Mesenchymal stem cell (in vitro differentiated cells and primary cell): ENCODE measurements at regions not wholly inside any gene's neighbourhood (a gene's known extent, or its start where the extent isn't known, plus 50 kb on each side); places are given as distances from the start of the nearest gene placed in this dataset.

Experiments
- DNase-seq: peaks from one replicate; pipeline ENCODE4 v3.0.0-alpha.2; 2013
- H2AFZ ChIP-seq: one replicate; pipeline ENCODE4 v1.6.1; 2013; ENCODE audit warnings: low read depth, mild to moderate bottlenecking, control low read depth, inconsistent platforms, low read length, moderate library complexity
- H2AK5ac ChIP-seq: 2 replicates; pipeline ENCODE4 v1.6.1; 2013; ENCODE audit warnings: low read length, moderate library complexity, mild to moderate bottlenecking, inconsistent platforms; ENCODE audit not compliant: severe bottlenecking
- H2BK120ac ChIP-seq: one replicate; pipeline ENCODE4 v1.6.1; 2013; ENCODE audit warnings: low read depth, mild to moderate bottlenecking, inconsistent platforms, low read length, moderate library complexity
- H2BK12ac ChIP-seq, 2 experiments: one replicate each; pipeline ENCODE4 v1.6.1; 2013; ENCODE audit warnings: inconsistent platforms in 2 of 2, low read length in 2 of 2, mild to moderate bottlenecking in 2 of 2, moderate library complexity in 2 of 2, control low read depth in 1 of 2
- H2BK15ac ChIP-seq: one replicate; pipeline ENCODE4 v1.6.1; 2013; ENCODE audit warnings: mild to moderate bottlenecking, low read depth, inconsistent platforms; ENCODE audit not compliant: poor library complexity, severe bottlenecking
- H2BK5ac ChIP-seq: 2 replicates; pipeline ENCODE4 v1.6.1; 2013; ENCODE audit warnings: low read depth, mild to moderate bottlenecking, low read length, control low read depth, inconsistent platforms; ENCODE audit not compliant: poor library complexity, severe bottlenecking
- H3K14ac ChIP-seq, 2 experiments: one replicate each; pipeline ENCODE4 v1.6.1; 2013; ENCODE audit warnings: inconsistent platforms in 2 of 2, low read length in 2 of 2, control low read depth in 1 of 2, mild to moderate bottlenecking in 1 of 2, moderate library complexity in 1 of 2
- H3K18ac ChIP-seq, 2 experiments: one replicate each; pipeline ENCODE4 v1.6.1; 2013; ENCODE audit warnings: inconsistent platforms in 2 of 2, low read length in 2 of 2, control low read depth in 1 of 2, low read depth in 1 of 2, mild to moderate bottlenecking in 1 of 2
- H3K23ac ChIP-seq, 2 experiments: one replicate each; pipeline ENCODE4 v1.6.1; 2013; ENCODE audit warnings: inconsistent platforms in 2 of 2, low read length in 2 of 2, mild to moderate bottlenecking in 2 of 2, moderate library complexity in 2 of 2, control low read depth in 1 of 2
- H3K27ac ChIP-seq: 2 replicates; pipeline ENCODE4 v1.5.1; 2013; ENCODE audit warnings: mild to moderate bottlenecking, moderate library complexity, low read length, control low read depth, inconsistent platforms; ENCODE audit not compliant: poor library complexity, severe bottlenecking
- H3K27me3 ChIP-seq, 2 experiments: 2 replicates each; pipeline versions ENCODE4 v1.6.1 to v1.7.0; 2013; ENCODE audit warnings: low read length in 2 of 2, mild to moderate bottlenecking in 2 of 2, moderate library complexity in 2 of 2, control low read depth in 1 of 2, inconsistent platforms in 1 of 2; ENCODE audit not compliant: control insufficient read depth in 1 of 2, insufficient read depth in 1 of 2
- H3K36me3 ChIP-seq, 2 experiments: 2 replicates each; pipeline versions ENCODE4 v1.6.1 to v1.7.0; 2013; ENCODE audit warnings: low read length in 2 of 2, control low read depth in 1 of 2, inconsistent platforms in 1 of 2, low read depth in 1 of 2, mild to moderate bottlenecking in 1 of 2; ENCODE audit not compliant: insufficient read depth in 2 of 2, control insufficient read depth in 1 of 2
- H3K4ac ChIP-seq, 2 experiments: one replicate each; pipeline ENCODE4 v1.6.1; 2013; ENCODE audit warnings: inconsistent platforms in 2 of 2, low read length in 2 of 2, mild to moderate bottlenecking in 2 of 2, moderate library complexity in 2 of 2, control low read depth in 1 of 2, low read depth in 1 of 2
- H3K4me1 ChIP-seq: 2 replicates; pipeline ENCODE4 v1.6.1; 2013; ENCODE audit warnings: low read depth, low read length, control low read depth; ENCODE audit not compliant: control insufficient read depth, insufficient read depth
- H3K4me2 ChIP-seq: 2 replicates; pipeline ENCODE4 v1.6.1; 2013; ENCODE audit warnings: low read length, mild to moderate bottlenecking, inconsistent platforms; ENCODE audit not compliant: poor library complexity, severe bottlenecking
- H3K4me3 ChIP-seq, 2 experiments: 2 replicates each; pipeline versions ENCODE4 v1.5.1 to v1.7.0; 2013; ENCODE audit warnings: low read length in 2 of 2, mild to moderate bottlenecking in 2 of 2, control low read depth in 1 of 2, low read depth in 1 of 2; ENCODE audit not compliant: insufficient read depth in 1 of 2
- H3K79me1 ChIP-seq: replicated peaks from 2 replicates; pipeline ENCODE4 v1.6.1; 2013; ENCODE audit warnings: mild to moderate bottlenecking, control low read depth, low read length, inconsistent platforms; ENCODE audit not compliant: poor library complexity, severe bottlenecking
- H3K9ac ChIP-seq: 2 replicates; pipeline ENCODE4 v1.7.0; 2013; ENCODE audit warnings: mild to moderate bottlenecking, low read length, moderate library complexity
- H3K9me3 ChIP-seq: 2 replicates; pipeline ENCODE4 v1.7.0; 2013; ENCODE audit warnings: mild to moderate bottlenecking, low read length; ENCODE audit not compliant: control insufficient read depth
- H4K8ac ChIP-seq: one replicate; pipeline ENCODE4 v1.6.1; 2013; ENCODE audit warnings: inconsistent platforms, mild to moderate bottlenecking, low read length, moderate library complexity
- H4K91ac ChIP-seq: one replicate; pipeline ENCODE4 v1.6.1; 2013; ENCODE audit warnings: mild to moderate bottlenecking, low read length, inconsistent platforms
- WGBS: methylation state at CpG from one replicate; pipeline ENCODE4 v1.1.7; 2013; ENCODE audit warnings: mixed read lengths; 5-methylcytosine and 5-hydroxymethylcytosine counted together

DNA sequence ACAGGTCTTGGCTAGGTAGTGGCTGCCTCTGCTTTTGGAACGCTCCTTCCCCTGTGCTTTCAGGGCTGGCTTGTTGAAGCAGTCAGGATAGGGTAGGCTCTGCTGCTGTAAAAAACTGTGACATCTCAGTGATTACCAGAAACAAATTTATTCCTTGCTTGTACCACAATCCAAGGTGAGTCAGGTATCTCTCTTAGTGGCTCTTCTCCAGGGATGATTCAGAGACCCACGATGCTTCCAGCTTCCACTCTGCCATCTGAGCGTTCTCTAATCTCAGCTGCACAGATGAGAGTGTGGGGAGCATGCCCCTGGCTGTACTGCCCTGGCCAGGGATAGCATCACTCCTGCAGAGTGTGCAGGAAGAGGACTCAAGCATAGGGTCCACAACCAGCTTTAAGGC, 174.9 kb downstream of the VAPA start:
- no peak overlapping the region for H2BK15ac ChIP-seq
- H3K36me3 ChIP-seq = no peaks in the 10 kb centered on the region
- no peak overlapping the region for H2BK120ac ChIP-seq
- no peak overlapping the region for H3K27ac ChIP-seq
- no peak overlapping the region for H3K4me2 ChIP-seq
- WGBS = 79% methylated on average over 2 of the region's 3 CpGs
- H3K9ac ChIP-seq = no peak overlapping the region
- no peak overlapping the region for H2BK5ac ChIP-seq
- H3K4ac ChIP-seq = no peak overlapping the region
- H2AFZ ChIP-seq = no peak overlapping the region
- H2AK5ac ChIP-seq = no peak overlapping the region
- H4K8ac ChIP-seq = no peak overlapping the region
- peaks cover 10% of the 10 kb centered on the region for H3K4me1 ChIP-seq
- H2BK12ac ChIP-seq = peak overlapping the region in 1 of 2 experiments; percentile 70
- H3K18ac ChIP-seq = no peak overlapping the region
- no peak overlapping the region for H3K14ac ChIP-seq
- no peak for DNase-seq
- no peak overlapping the region for H3K4me3 ChIP-seq
- H3K79me1 ChIP-seq = no peaks in the 10 kb centered on the region
- H4K91ac ChIP-seq = no peak overlapping the region
- H3K27me3 ChIP-seq = peaks cover 0 to 3% of the 10 kb centered on the region in 2 experiments
- peaks cover 2% of the 10 kb centered on the region for H3K9me3 ChIP-seq
- H3K23ac ChIP-seq = no peak overlapping the region

DNA sequence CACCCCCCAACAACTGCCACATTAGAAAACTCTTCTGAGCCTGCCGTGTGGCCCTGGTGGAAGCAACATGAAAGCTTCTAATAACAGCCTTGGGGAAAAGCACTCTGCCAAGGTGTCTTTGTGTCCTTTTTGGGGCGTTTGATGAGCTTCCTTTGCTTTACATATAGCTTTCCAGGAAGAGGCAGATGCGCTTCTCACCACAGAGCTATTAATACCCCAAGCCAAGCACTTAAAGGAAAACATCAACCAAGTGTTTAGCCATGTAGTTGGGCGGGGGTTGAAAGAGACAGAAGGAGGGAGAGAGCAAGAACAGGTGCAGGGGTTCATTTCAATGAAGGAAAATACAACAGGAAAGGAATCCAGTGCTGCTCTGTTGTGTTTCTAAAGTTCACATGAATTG, 176.1 kb downstream of the VAPA start:
- Histone ChIP-seq H3K27ac (no peak overlapping the region), H3K23ac (no peak overlapping the region), H3K4me1 (peaks cover 10% of the 10 kb centered on the region), H2BK5ac (no peak overlapping the region), H3K4ac (no peak overlapping the region), H2AFZ (no peak overlapping the region), H2AK5ac (no peak overlapping the region), H3K9ac (no peak overlapping the region), H3K36me3 (no peaks in the 10 kb centered on the region), H2BK12ac (no peak overlapping the region), H3K9me3 (no peaks in the 10 kb centered on the region), H4K8ac (no peak overlapping the region), H3K4me3 (no peak overlapping the region), H3K14ac (no peak overlapping the region), H3K4me2 (no peak overlapping the region), H3K27me3 (peaks cover 0 to 3% of the 10 kb centered on the region in 2 experiments), H3K79me1 (no peaks in the 10 kb centered on the region), H3K18ac (no peak overlapping the region), H2BK15ac (no peak overlapping the region), H4K91ac (no peak overlapping the region), H2BK120ac (no peak overlapping the region)
- DNase-seq = no peak
- 88% methylated on average over 3 of the region's 4 CpGs for WGBS

DNA sequence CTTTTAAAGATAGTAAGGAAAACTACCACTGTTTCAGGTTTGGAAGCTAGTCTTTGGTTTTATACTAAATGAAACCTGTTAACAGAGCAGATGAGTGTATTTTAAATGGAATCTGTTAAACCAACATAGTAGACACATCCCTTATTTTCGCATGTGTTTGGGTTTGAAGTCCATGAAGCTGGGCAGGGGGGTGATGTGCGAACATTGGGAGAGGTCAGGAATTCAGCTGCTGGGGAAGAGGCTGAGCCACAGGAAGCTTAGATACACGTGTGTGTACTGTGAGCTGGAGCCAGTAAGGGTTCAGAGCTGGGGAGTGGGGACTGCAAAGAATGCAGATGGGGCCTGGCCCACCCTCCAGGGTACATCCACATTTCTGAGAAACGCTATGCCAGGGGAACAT, 176.9 kb downstream of the VAPA start:
- no peaks in the 10 kb centered on the region for H3K79me1 ChIP-seq
- H2BK15ac ChIP-seq = no peak overlapping the region
- no peak overlapping the region for H3K27ac ChIP-seq
- peaks cover 10% of the 10 kb centered on the region for H3K4me1 ChIP-seq
- WGBS = 74% methylated on average over 4 of the region's 4 CpGs
- H4K8ac ChIP-seq = peak overlapping the region; percentile 66
- H2AK5ac ChIP-seq = no peak overlapping the region
- H3K9ac ChIP-seq = no peak overlapping the region
- H2BK12ac ChIP-seq = peak overlapping the region in 1 of 2 experiments; percentile 21
- H3K27me3 ChIP-seq = peaks cover 0 to 3% of the 10 kb centered on the region in 2 experiments
- no peak overlapping the region for H3K23ac ChIP-seq
- H2BK120ac ChIP-seq = no peak overlapping the region
- no peak overlapping the region for H3K14ac ChIP-seq
- no peaks in the 10 kb centered on the region for H3K36me3 ChIP-seq
- no peak overlapping the region for H3K18ac ChIP-seq
- no peak overlapping the region for H2AFZ ChIP-seq
- H3K9me3 ChIP-seq = no peaks in the 10 kb centered on the region
- H3K4me3 ChIP-seq = no peak overlapping the region
- H2BK5ac ChIP-seq = no peak overlapping the region
- no peak overlapping the region for H3K4ac ChIP-seq
- DNase-seq = no peak
- no peak overlapping the region for H3K4me2 ChIP-seq
- H4K91ac ChIP-seq = no peak overlapping the region

DNA sequence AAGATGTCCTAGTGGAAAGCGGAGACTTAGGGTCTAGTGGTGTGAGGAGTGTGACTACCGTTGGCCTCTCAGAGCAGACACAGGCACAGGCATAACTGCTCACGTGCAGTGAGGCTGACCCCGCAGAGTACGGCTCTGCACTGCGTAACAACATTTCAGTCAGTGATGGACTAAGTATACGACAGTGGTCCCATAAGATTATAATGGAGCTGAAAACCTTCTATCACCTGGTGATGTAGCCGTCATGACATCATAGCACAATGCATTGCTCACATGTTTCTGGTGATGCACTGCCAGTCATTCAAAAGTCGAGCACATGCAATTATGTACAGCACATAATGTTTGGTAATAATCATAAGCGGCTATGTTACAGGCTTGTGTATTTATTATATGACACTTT, 179.6 kb downstream of the VAPA start:
- peak overlapping the region; percentile 71 to 87 for H2BK12ac ChIP-seq
- H2BK5ac ChIP-seq = no peak overlapping the region
- no peak overlapping the region for H3K23ac ChIP-seq
- H3K18ac ChIP-seq = peak overlapping the region in 1 of 2 experiments; percentile 37
- WGBS = 91% methylated on average over 8 of the region's 10 CpGs
- no peak overlapping the region for H2AK5ac ChIP-seq
- H4K8ac ChIP-seq = no peak overlapping the region
- no peaks in the 10 kb centered on the region for H3K79me1 ChIP-seq
- no peak overlapping the region for H2AFZ ChIP-seq
- H3K9me3 ChIP-seq = no peaks in the 10 kb centered on the region
- H3K4ac ChIP-seq = no peak overlapping the region
- no peak overlapping the region for H3K4me3 ChIP-seq
- no peak overlapping the region for H2BK120ac ChIP-seq
- no peak for DNase-seq
- H3K14ac ChIP-seq = no peak overlapping the region
- H3K27me3 ChIP-seq = peaks cover 0 to 3% of the 10 kb centered on the region in 2 experiments
- H4K91ac ChIP-seq = no peak overlapping the region
- no peak overlapping the region for H3K9ac ChIP-seq
- no peak overlapping the region for H3K27ac ChIP-seq
- H3K36me3 ChIP-seq = no peaks in the 10 kb centered on the region
- H3K4me2 ChIP-seq = no peak overlapping the region
- no peak overlapping the region for H2BK15ac ChIP-seq
- no peaks in the 10 kb centered on the region for H3K4me1 ChIP-seq
